ENCODE measurements at regions not wholly inside any gene's neighbourhood (a gene's known extent, or its start where the extent isn't known, plus 50 kb on each side); places are given as distances from the start of the nearest gene placed in this dataset.

- TF ChIP-seq FOXO4 (CRISPR knock-in tag; IDR thresholded peaks at IDR 0.05) (no peak), JUNB (CRISPR knock-in tag; conservative IDR thresholded peaks at IDR 0.05) (no peak), POLR2AphosphoS2 (IDR thresholded peaks at IDR 0.05; ENCODE audit: low read length) (no peak), HDAC1 (IDR thresholded peaks at IDR 0.05) (no peak), CTCF (IDR thresholded peaks at IDR 0.05 in 2 of 3, conservative IDR thresholded peaks at IDR 0.05 in 1 of 3; ENCODE audit: insufficient read depth in 2 of 3, low read depth in 1 of 3, low read length in 3 of 3) (no peak), ZNF785 (CRISPR knock-in tag; IDR thresholded peaks at IDR 0.05) (no peak), NCOA2 (IDR thresholded peaks at IDR 0.05; ENCODE audit: partially characterized antibody in 2 of 2) (no peak), KAT2B (IDR thresholded peaks at IDR 0.05; ENCODE audit: low read depth, low read length) (no peak), MLLT1 (IDR thresholded peaks at IDR 0.05) (no peak)
Measured at GRCh38 chr20:24242763-24243162, 226.7 kb upstream of the SYNDIG1 start.

Data from K562 (cell line).